Coronary artery (tissue), 2 donors: ENCODE measurements at regions not wholly inside any gene's neighbourhood (a gene's known extent, or its start where the extent isn't known, plus 50 kb on each side); places are given as distances from the start of the nearest gene placed in this dataset.
A peak's percentile ranks its signal among the peaks of the same experiment; 100 is the strongest.
"Not testable (repeated sequence)": the region's sequence is repeated elsewhere in the genome, so short reads cannot be mapped to it uniquely, and the experiment has no call there.

Experiments
- DNase-seq: peaks from one replicate; pipeline ENCODE4 v3.0.0-alpha.2; 2017; ENCODE audit warnings: low spot score
- H3K27ac ChIP-seq, 2 donors: fragments of 200-600 bp; sonication (generic); one replicate each; pipeline ENCODE4 v1.5.1; 2016 to 2019
- H3K4me3 ChIP-seq: fragments of 200-600 bp; sonication (generic); 2 replicates; pipeline ENCODE4 v1.5.1; 2016; ENCODE audit warnings: mild to moderate bottlenecking, moderate library complexity
- CTCF ChIP-seq: fragments of 200-600 bp; sonication (generic); IDR thresholded peaks from one replicate; pipeline ENCODE4 v1.5.1; 2019; ENCODE audit warnings: antibody characterized with exemption

- TF ChIP-seq CTCF: no peak
- DNase-seq: no peak
- Histone ChIP-seq H3K4me3 (no peak overlapping the region), H3K27ac (no peak overlapping the region)
Measured at GRCh38 chr1:173330149-173330951, 123.2 kb upstream of the TNFSF4 start.

GRCh38 chr1:173330952-173331548, 123.9 kb upstream of the TNFSF4 start:
- not testable (repeated sequence) for DNase-seq, H3K27ac ChIP-seq, H3K4me3 ChIP-seq

GRCh38 chr1:173332026-173332425, 124.9 kb upstream of the TNFSF4 start:
- no peak for DNase-seq
- no peak overlapping the region for H3K4me3 ChIP-seq
- TF ChIP-seq CTCF: no peak
- H3K27ac ChIP-seq: peak overlapping the region in 1 of 2 donors; percentile 28

GRCh38 chr1:173333581-173333980, 126.5 kb upstream of the TNFSF4 start:
- no peak for TF ChIP-seq CTCF
- no peak overlapping the region for H3K27ac ChIP-seq
- H3K4me3 ChIP-seq: no peak overlapping the region
- no peak for DNase-seq

- no peak overlapping the region for H3K27ac ChIP-seq
- no peak overlapping the region for H3K4me3 ChIP-seq
- no peak for DNase-seq
- no peak for TF ChIP-seq CTCF
Measured at GRCh38 chr1:173337126-173337525, 130.0 kb upstream of the TNFSF4 start.

GRCh38 chr1:173341307-173341706, 134.2 kb upstream of the TNFSF4 start:
- TF ChIP-seq CTCF: no peak
- no peak for DNase-seq
- Histone ChIP-seq H3K27ac (no peak overlapping the region), H3K4me3 (no peak overlapping the region)

GRCh38 chr1:173341971-173342370, 134.8 kb upstream of the TNFSF4 start:
- Histone ChIP-seq H3K4me3 (no peak overlapping the region), H3K27ac (no peak overlapping the region)
- no peak for TF ChIP-seq CTCF
- no peak for DNase-seq
